ENCODE measurements at regions not wholly inside any gene's neighbourhood (a gene's known extent, or its start where the extent isn't known, plus 50 kb on each side); places are given as distances from the start of the nearest gene placed in this dataset.

- H3K36me3 ChIP-seq (ENCODE audit: control insufficient read depth, insufficient read depth, low read length) = no peaks in the 10 kb centered on the region
- H3K4me3 ChIP-seq (replicated peaks; ENCODE audit: low read depth, low read length) = no peak overlapping the region
- no peak for DNase-seq (ENCODE audit: extremely low read depth, insufficient read length)
- H3K27me3 ChIP-seq (replicated peaks; ENCODE audit: control insufficient read depth, insufficient read depth, low read length) = no peaks in the 10 kb centered on the region
- TF ChIP-seq CTCF (IDR thresholded peaks at IDR 0.05; ENCODE audit: insufficient read depth, low read length, poor library complexity, severe bottlenecking) = no peak
These were observed 488.5 kb upstream of the MGAT4C start for GRCh38 chr12:86744547-86745212.

GRCh38 chr12:86743875-86744536 lies 487.8 kb upstream of the MGAT4C start:
- no peaks in the 10 kb centered on the region for H3K27me3 ChIP-seq (replicated peaks; ENCODE audit: control insufficient read depth, insufficient read depth, low read length)
- H3K36me3 ChIP-seq (ENCODE audit: control insufficient read depth, insufficient read depth, low read length) = no peaks in the 10 kb centered on the region
- H3K4me3 ChIP-seq (replicated peaks; ENCODE audit: low read depth, low read length) = no peak overlapping the region
- TF ChIP-seq CTCF (IDR thresholded peaks at IDR 0.05; ENCODE audit: insufficient read depth, low read length, poor library complexity, severe bottlenecking) = no peak
- no peak for DNase-seq (ENCODE audit: extremely low read depth, insufficient read length)

- no peak for DNase-seq (ENCODE audit: extremely low read depth, insufficient read length)
- no peaks in the 10 kb centered on the region for H3K36me3 ChIP-seq (ENCODE audit: control insufficient read depth, insufficient read depth, low read length)
- no peaks in the 10 kb centered on the region for H3K27me3 ChIP-seq (replicated peaks; ENCODE audit: control insufficient read depth, insufficient read depth, low read length)
- no peak overlapping the region for H3K4me3 ChIP-seq (replicated peaks; ENCODE audit: low read depth, low read length)
- no peak for TF ChIP-seq CTCF (IDR thresholded peaks at IDR 0.05; ENCODE audit: insufficient read depth, low read length, poor library complexity, severe bottlenecking)
These were observed 485.3 kb upstream of the MGAT4C start for GRCh38 chr12:86741531-86741930.

GRCh38 chr12:86735851-86736250 lies 479.7 kb upstream of the MGAT4C start:
- TF ChIP-seq CTCF (IDR thresholded peaks at IDR 0.05; ENCODE audit: insufficient read depth, low read length, poor library complexity, severe bottlenecking) = no peak
- DNase-seq (ENCODE audit: extremely low read depth, insufficient read length) = no peak
- Histone ChIP-seq H3K27me3 (replicated peaks; ENCODE audit: control insufficient read depth, insufficient read depth, low read length) (no peaks in the 10 kb centered on the region), H3K4me3 (replicated peaks; ENCODE audit: low read depth, low read length) (no peak overlapping the region), H3K36me3 (ENCODE audit: control insufficient read depth, insufficient read depth, low read length) (no peaks in the 10 kb centered on the region)

GRCh38 chr12:86735072-86735471 lies 478.9 kb upstream of the MGAT4C start:
- DNase-seq (ENCODE audit: extremely low read depth, insufficient read length) = no peak
- Histone ChIP-seq H3K27me3 (replicated peaks; ENCODE audit: control insufficient read depth, insufficient read depth, low read length) (no peaks in the 10 kb centered on the region), H3K4me3 (replicated peaks; ENCODE audit: low read depth, low read length) (no peak overlapping the region), H3K36me3 (ENCODE audit: control insufficient read depth, insufficient read depth, low read length) (no peaks in the 10 kb centered on the region)
- TF ChIP-seq CTCF (IDR thresholded peaks at IDR 0.05; ENCODE audit: insufficient read depth, low read length, poor library complexity, severe bottlenecking) = no peak
